ENCODE measurements at regions not wholly inside any gene's neighbourhood (a gene's known extent, or its start where the extent isn't known, plus 50 kb on each side); places are given as distances from the start of the nearest gene placed in this dataset.

DNA sequence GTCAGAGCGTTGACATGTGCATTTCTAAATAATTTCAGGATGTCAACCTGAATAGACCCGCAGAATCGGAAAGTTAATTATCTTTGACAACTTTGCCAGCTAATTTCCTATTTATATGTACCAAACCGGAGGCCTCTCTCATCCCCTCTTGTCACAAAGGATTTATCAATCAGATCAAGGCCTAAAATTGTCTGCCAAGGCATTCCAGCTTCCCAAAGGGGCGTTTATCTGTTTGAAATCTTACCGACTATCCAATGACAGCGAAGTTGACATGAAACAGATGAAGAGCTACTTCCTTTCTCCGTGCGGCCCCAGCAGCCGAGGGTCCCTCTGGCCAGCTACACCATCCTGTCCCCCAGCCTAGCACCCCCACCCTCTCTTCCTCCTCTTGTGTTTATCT lies 223.7 kb upstream of the DYNLRB2 start:
- TF ChIP-seq, protein P1, sequence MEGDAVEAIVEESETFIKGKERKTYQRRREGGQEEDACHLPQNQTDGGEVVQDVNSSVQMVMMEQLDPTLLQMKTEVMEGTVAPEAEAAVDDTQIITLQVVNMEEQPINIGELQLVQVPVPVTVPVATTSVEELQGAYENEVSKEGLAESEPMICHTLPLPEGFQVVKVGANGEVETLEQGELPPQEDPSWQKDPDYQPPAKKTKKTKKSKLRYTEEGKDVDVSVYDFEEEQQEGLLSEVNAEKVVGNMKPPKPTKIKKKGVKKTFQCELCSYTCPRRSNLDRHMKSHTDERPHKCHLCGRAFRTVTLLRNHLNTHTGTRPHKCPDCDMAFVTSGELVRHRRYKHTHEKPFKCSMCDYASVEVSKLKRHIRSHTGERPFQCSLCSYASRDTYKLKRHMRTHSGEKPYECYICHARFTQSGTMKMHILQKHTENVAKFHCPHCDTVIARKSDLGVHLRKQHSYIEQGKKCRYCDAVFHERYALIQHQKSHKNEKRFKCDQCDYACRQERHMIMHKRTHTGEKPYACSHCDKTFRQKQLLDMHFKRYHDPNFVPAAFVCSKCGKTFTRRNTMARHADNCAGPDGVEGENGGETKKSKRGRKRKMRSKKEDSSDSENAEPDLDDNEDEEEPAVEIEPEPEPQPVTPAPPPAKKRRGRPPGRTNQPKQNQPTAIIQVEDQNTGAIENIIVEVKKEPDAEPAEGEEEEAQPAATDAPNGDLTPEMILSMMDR (IDR thresholded peaks at IDR 0.05) = no peak
- TF ChIP-seq POLR2AphosphoS5 (IDR thresholded peaks at IDR 0.05) (no peak), POLR2A (IDR thresholded peaks at IDR 0.05) (no peak)
